Left lung (tissue), 4 donors: ENCODE measurements at regions not wholly inside any gene's neighbourhood (a gene's known extent, or its start where the extent isn't known, plus 50 kb on each side); places are given as distances from the start of the nearest gene placed in this dataset.

Experiments used
- ATAC-seq: fragments of 200-7000 bp; cut with Tn5 transposase; one replicate; pipeline ENCODE4 v1.9.1; 2020; ENCODE audit warnings: moderate library complexity
- DNase-seq, 4 donors: peaks; one replicate each; pipeline ENCODE4 v3.0.0-alpha.2; 2013 to 2020
- H3K27ac ChIP-seq, 2 donors: fragments of 200-600 bp; sonication (generic) in 1 of 2; one replicate each; pipeline versions ENCODE4 v1.5.0 to v1.8.0; 2020 to 2021
- H3K27me3 ChIP-seq, 2 donors: fragments of 200-600 bp; sonication (generic) in 1 of 2; one replicate each; pipeline versions ENCODE4 v1.5.0 to v1.8.0; 2020 to 2021
- H3K36me3 ChIP-seq, 2 donors: fragments of 200-600 bp; sonication (generic) in 1 of 2; one replicate each; pipeline versions ENCODE4 v1.5.0 to v1.8.0; 2020 to 2021
- H3K4me1 ChIP-seq, 2 donors: fragments of 200-600 bp; one replicate each; pipeline ENCODE4 v1.8.0; 2021
- H3K4me3 ChIP-seq, 2 donors: fragments of 200-600 bp; sonication (generic) in 1 of 2; one replicate each; pipeline versions ENCODE4 v1.5.0 to v1.8.0; 2020 to 2021; ENCODE audit warnings: mild to moderate bottlenecking in 1 of 2
- H3K9me3 ChIP-seq, 2 donors: fragments of 200-600 bp; sonication (generic) in 1 of 2; one replicate each; pipeline versions ENCODE4 v1.5.0 to v1.8.0; 2020 to 2021
- CTCF ChIP-seq, 2 donors: fragments of 200-600 bp; sonication (generic) in 1 of 2; IDR thresholded peaks; one replicate each; pipeline versions ENCODE4 v1.5.0 to v1.8.0; 2021; ENCODE audit warnings: antibody characterized with exemption in 2 of 2
- intact Hi-C, 2 donors: fragments of 100-400 bp; cut with DNase I; formaldehyde crosslinking; loops; one replicate each; pipeline versions ENCODE4 v1.11.2 to v1.14.2; 2022
- donor health status: DM: no; HTN: yes; CAD: no.
- donor health status: DM: no; HTN: no; CAD: no.

- Histone ChIP-seq H3K27ac (no peak overlapping the region), H3K4me3 (no peak overlapping the region), H3K9me3 (peaks cover 0 to 27% of the 10 kb centered on the region in 2 donors), H3K4me1 (no peaks in the 10 kb centered on the region), H3K27me3 (no peaks in the 10 kb centered on the region), H3K36me3 (no peaks in the 10 kb centered on the region)
- no peak for TF ChIP-seq CTCF (IDR thresholded peaks at IDR 0.05)
- no peak for DNase-seq
- no peak for ATAC-seq
- intact Hi-C loops: no loop called here
Measured at GRCh38 chr3:73839032-73839431, 214.3 kb upstream of the PDZRN3 start.

GRCh38 chr3:73835945-73836344 lies 211.2 kb upstream of the PDZRN3 start:
- Histone ChIP-seq H3K9me3 (peaks cover 0 to 28% of the 10 kb centered on the region in 2 donors), H3K4me1 (no peaks in the 10 kb centered on the region), H3K27me3 (no peaks in the 10 kb centered on the region), H3K27ac (no peak overlapping the region), H3K36me3 (no peaks in the 10 kb centered on the region), H3K4me3 (no peak overlapping the region)
- DNase-seq: no peak
- TF ChIP-seq CTCF (IDR thresholded peaks at IDR 0.05): no peak
- ATAC-seq: no peak
- intact Hi-C loops: no loop called here

- Histone ChIP-seq H3K4me3 (no peak overlapping the region), H3K9me3 (peaks cover 0 to 28% of the 10 kb centered on the region in 2 donors), H3K36me3 (no peaks in the 10 kb centered on the region), H3K4me1 (no peaks in the 10 kb centered on the region), H3K27ac (no peak overlapping the region), H3K27me3 (no peaks in the 10 kb centered on the region)
- no peak for ATAC-seq
- TF ChIP-seq CTCF (IDR thresholded peaks at IDR 0.05): no peak
- DNase-seq: no peak
- intact Hi-C loops: no loop called here
Measured at GRCh38 chr3:73832426-73832825, 207.7 kb upstream of the PDZRN3 start.

- intact Hi-C loops: no loop called here
- Histone ChIP-seq H3K9me3 (no peaks in the 10 kb centered on the region), H3K4me3 (no peak overlapping the region), H3K27ac (no peak overlapping the region), H3K4me1 (no peaks in the 10 kb centered on the region), H3K27me3 (no peaks in the 10 kb centered on the region), H3K36me3 (no peaks in the 10 kb centered on the region)
- no peak for TF ChIP-seq CTCF (IDR thresholded peaks at IDR 0.05)
- DNase-seq (no peak), ATAC-seq (no peak)
Measured at GRCh38 chr3:73828348-73828747, 203.6 kb upstream of the PDZRN3 start.

- H3K4me1 ChIP-seq: no peaks in the 10 kb centered on the region
- ATAC-seq (no peak), DNase-seq (no peak)
- H3K9me3 ChIP-seq: no peaks in the 10 kb centered on the region
- H3K27ac ChIP-seq: no peak overlapping the region
- no peaks in the 10 kb centered on the region for H3K27me3 ChIP-seq
- no peaks in the 10 kb centered on the region for H3K36me3 ChIP-seq
- TF ChIP-seq CTCF (IDR thresholded peaks at IDR 0.05): no peak
- no peak overlapping the region for H3K4me3 ChIP-seq
- intact Hi-C loops: no loop called here
Measured at GRCh38 chr3:73827725-73828211, 203.0 kb upstream of the PDZRN3 start.
